Suprapubic skin (tissue), 4 donors: ENCODE measurements at regions not wholly inside any gene's neighbourhood (a gene's known extent, or its start where the extent isn't known, plus 50 kb on each side); places are given as distances from the start of the nearest gene placed in this dataset.
A peak's percentile ranks its signal among the peaks of the same experiment; 100 is the strongest.
"Not testable (repeated sequence)": the region's sequence is repeated elsewhere in the genome, so short reads cannot be mapped to it uniquely, and the experiment has no call there.

ENCODE experiments used
- DNase-seq, 2 donors: peaks; one replicate each; pipeline ENCODE4 v3.0.0-alpha.2; 2019; ENCODE audit warnings: low spot score in 2 of 2
- H3K27ac ChIP-seq: fragments of 200-600 bp; sonication (generic); one replicate; pipeline ENCODE4 v1.5.1; 2019
- H3K27me3 ChIP-seq: fragments of 200-600 bp; sonication (generic); one replicate; pipeline ENCODE4 v1.5.1; 2019
- H3K36me3 ChIP-seq: fragments of 200-600 bp; sonication (generic); one replicate; pipeline ENCODE4 v1.5.1; 2019
- H3K4me1 ChIP-seq: fragments of 200-600 bp; sonication (generic); one replicate; pipeline ENCODE4 v1.5.1; 2019
- H3K4me3 ChIP-seq: fragments of 200-600 bp; sonication (generic); one replicate; pipeline ENCODE4 v1.5.1; 2019; ENCODE audit warnings: mild to moderate bottlenecking
- H3K9me3 ChIP-seq: fragments of 200-600 bp; sonication (generic); one replicate; pipeline ENCODE4 v1.5.1; 2019
- CTCF ChIP-seq, 2 donors: fragments of 200-600 bp in 1 of 2; fragments of 450-650 bp in 1 of 2; sonication (generic) in 1 of 2; IDR thresholded peaks; one replicate each; pipeline ENCODE4 v1.5.1; 2016 to 2019; ENCODE audit warnings: antibody characterized with exemption in 2 of 2, mild to moderate bottlenecking in 1 of 2, moderate library complexity in 1 of 2
- EP300 ChIP-seq: sonication (generic); formaldehyde crosslinking; IDR thresholded peaks from one replicate; pipeline ENCODE4 v1.6.1; 2017; ENCODE audit warnings: antibody characterized with exemption
- POLR2A ChIP-seq, 2 donors: fragments of 450-650 bp; IDR thresholded peaks; one replicate each; pipeline ENCODE4 v1.6.1; 2017; ENCODE audit warnings: antibody characterized with exemption in 2 of 2, mild to moderate bottlenecking in 2 of 2, moderate library complexity in 2 of 2
- POLR2AphosphoS5 ChIP-seq, 3 donors: sonication (generic); formaldehyde crosslinking; IDR thresholded peaks; one replicate each; pipeline ENCODE4 v1.6.1; 2017; ENCODE audit warnings: antibody characterized with exemption in 3 of 3
- WGBS: methylation state at CpG from one replicate; pipeline ENCODE4 v1.1.5; 2018; 5-methylcytosine and 5-hydroxymethylcytosine counted together

- Histone ChIP-seq H3K4me1 (peaks cover 9% of the 10 kb centered on the region), H3K27ac (no peak overlapping the region), H3K36me3 (no peaks in the 10 kb centered on the region), H3K27me3 (no peaks in the 10 kb centered on the region), H3K9me3 (no peaks in the 10 kb centered on the region), H3K4me3 (no peak overlapping the region)
- WGBS: 4% methylated on average over 8 of the region's 8 CpGs
- peak; percentile 32 to 65 for TF ChIP-seq CTCF (IDR thresholded peaks at IDR 0.05)
- no peak for TF ChIP-seq POLR2AphosphoS5 (IDR thresholded peaks at IDR 0.05)
- DNase-seq: no peak
These were observed 238.7 kb upstream of the PRSS58 start for GRCh38 chr7:142496545-142496991.

GRCh38 chr7:142495879-142496278 is 238.0 kb upstream of the PRSS58 start:
- H3K27me3 ChIP-seq, H3K36me3 ChIP-seq, DNase-seq, H3K4me3 ChIP-seq, H3K4me1 ChIP-seq, H3K9me3 ChIP-seq, H3K27ac ChIP-seq: not testable (repeated sequence)
- WGBS: 68% methylated on average over 3 of the region's 3 CpGs

- not testable (repeated sequence) for DNase-seq, H3K36me3 ChIP-seq, H3K27me3 ChIP-seq, H3K27ac ChIP-seq, H3K9me3 ChIP-seq, H3K4me3 ChIP-seq, H3K4me1 ChIP-seq
These were observed 237.4 kb upstream of the PRSS58 start for GRCh38 chr7:142495301-142495700.

GRCh38 chr7:142494021-142494420 is 236.2 kb upstream of the PRSS58 start:
- Histone ChIP-seq H3K9me3 (no peaks in the 10 kb centered on the region), H3K27me3 (no peaks in the 10 kb centered on the region), H3K4me1 (peaks cover 9% of the 10 kb centered on the region), H3K4me3 (no peak overlapping the region), H3K36me3 (no peaks in the 10 kb centered on the region), H3K27ac (no peak overlapping the region)
- no peak for DNase-seq
- 63% methylated on average over 2 of the region's 2 CpGs for WGBS
- no peak for TF ChIP-seq EP300
- no peak for TF ChIP-seq POLR2A (IDR thresholded peaks at IDR 0.05)
- no peak for TF ChIP-seq CTCF (IDR thresholded peaks at IDR 0.05)
- TF ChIP-seq POLR2AphosphoS5 (IDR thresholded peaks at IDR 0.05): no peak

GRCh38 chr7:142488842-142489241 is 231.0 kb upstream of the PRSS58 start:
- Histone ChIP-seq H3K4me1 (no peaks in the 10 kb centered on the region), H3K27me3 (no peaks in the 10 kb centered on the region), H3K9me3 (no peaks in the 10 kb centered on the region), H3K4me3 (no peak overlapping the region), H3K27ac (no peak overlapping the region), H3K36me3 (no peaks in the 10 kb centered on the region)
- TF ChIP-seq CTCF (IDR thresholded peaks at IDR 0.05) (no peak), POLR2A (IDR thresholded peaks at IDR 0.05) (no peak), POLR2AphosphoS5 (IDR thresholded peaks at IDR 0.05) (no peak), EP300 (no peak)
- WGBS: 95% methylated on average over 7 of the region's 7 CpGs
- DNase-seq: no peak

- Histone ChIP-seq H3K27me3 (no peaks in the 10 kb centered on the region), H3K36me3 (no peaks in the 10 kb centered on the region), H3K27ac (no peak overlapping the region), H3K4me3 (no peak overlapping the region), H3K9me3 (no peaks in the 10 kb centered on the region), H3K4me1 (no peaks in the 10 kb centered on the region)
- no peak for DNase-seq
- WGBS: 66% methylated on average over 9 of the region's 10 CpGs
- TF ChIP-seq EP300 (no peak), POLR2AphosphoS5 (IDR thresholded peaks at IDR 0.05) (no peak), POLR2A (IDR thresholded peaks at IDR 0.05) (no peak), CTCF (IDR thresholded peaks at IDR 0.05) (no peak)
These were observed 230.3 kb upstream of the PRSS58 start for GRCh38 chr7:142488036-142488633.

GRCh38 chr7:142487565-142487964 is 229.7 kb upstream of the PRSS58 start:
- H3K27me3 ChIP-seq, H3K4me1 ChIP-seq, DNase-seq, H3K36me3 ChIP-seq, H3K9me3 ChIP-seq, H3K27ac ChIP-seq, H3K4me3 ChIP-seq: not testable (repeated sequence)
- 63% methylated on average over 3 of the region's 4 CpGs for WGBS
